Fibroblast of lung (primary cell): ENCODE measurements at regions not wholly inside any gene's neighbourhood (a gene's known extent, or its start where the extent isn't known, plus 50 kb on each side); places are given as distances from the start of the nearest gene placed in this dataset.

ENCODE experiments used
- EZH2 ChIP-seq: IDR thresholded peaks from 2 replicates; pipeline ENCODE4 v1.5.1; 2012; ENCODE audit warnings: low read length, control low read depth, mild to moderate bottlenecking; ENCODE audit errors: missing control alignments
- TF ChIP-seq, protein P1 (sequence below), 2 donors: IDR thresholded peaks in 1 of 2; conservative IDR thresholded peaks in 1 of 2; 1 replicate in 1 of 2; 2 replicates in 1 of 2; pipeline ENCODE4 v1.5.1; 2011 to 2012; ENCODE audit warnings: low read length in 2 of 2, control low read depth in 1 of 2, inconsistent platforms in 1 of 2, low read depth in 1 of 2, mild to moderate bottlenecking in 1 of 2

GRCh38 chr17:79395545-79395944 lies 215.3 kb downstream of the RBFOX3 start:
- TF ChIP-seq, protein P1, sequence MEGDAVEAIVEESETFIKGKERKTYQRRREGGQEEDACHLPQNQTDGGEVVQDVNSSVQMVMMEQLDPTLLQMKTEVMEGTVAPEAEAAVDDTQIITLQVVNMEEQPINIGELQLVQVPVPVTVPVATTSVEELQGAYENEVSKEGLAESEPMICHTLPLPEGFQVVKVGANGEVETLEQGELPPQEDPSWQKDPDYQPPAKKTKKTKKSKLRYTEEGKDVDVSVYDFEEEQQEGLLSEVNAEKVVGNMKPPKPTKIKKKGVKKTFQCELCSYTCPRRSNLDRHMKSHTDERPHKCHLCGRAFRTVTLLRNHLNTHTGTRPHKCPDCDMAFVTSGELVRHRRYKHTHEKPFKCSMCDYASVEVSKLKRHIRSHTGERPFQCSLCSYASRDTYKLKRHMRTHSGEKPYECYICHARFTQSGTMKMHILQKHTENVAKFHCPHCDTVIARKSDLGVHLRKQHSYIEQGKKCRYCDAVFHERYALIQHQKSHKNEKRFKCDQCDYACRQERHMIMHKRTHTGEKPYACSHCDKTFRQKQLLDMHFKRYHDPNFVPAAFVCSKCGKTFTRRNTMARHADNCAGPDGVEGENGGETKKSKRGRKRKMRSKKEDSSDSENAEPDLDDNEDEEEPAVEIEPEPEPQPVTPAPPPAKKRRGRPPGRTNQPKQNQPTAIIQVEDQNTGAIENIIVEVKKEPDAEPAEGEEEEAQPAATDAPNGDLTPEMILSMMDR (conservative IDR thresholded peaks at IDR 0.05 in 1 of 2, IDR thresholded peaks at IDR 0.05 in 1 of 2; ENCODE audit: low read depth in 1 of 2, low read length in 2 of 2): no peak
- TF ChIP-seq EZH2: no peak
